GM12878 (cell line): ENCODE measurements at regions not wholly inside any gene's neighbourhood (a gene's known extent, or its start where the extent isn't known, plus 50 kb on each side); places are given as distances from the start of the nearest gene placed in this dataset.

Experiments used
- ATAC-seq: fragments of 200-7000 bp; cut with Tn5 transposase; 3 replicates; pipeline ENCODE4 v1.9.1; 2020; ENCODE audit warnings: mild to moderate bottlenecking, moderate library complexity
- BruUV-seq: library from RNA; stranded (reverse); fragments of 400-500 nt; replicated peaks from 2 replicates; lab custom pipeline; 2021; lab: Mats Ljungman, UMichigan
- CTCF ChIA-PET: fragments of 300-600 bp; sonication (Branson Sonifier 250); formaldehyde crosslinking; extraction: SDS; loops from one replicate; lab custom pipeline; 2021; ENCODE audit warnings: inconsistent platforms; lab: Yijun Ruan, JAX
- POLR2A ChIA-PET: fragments of 350-600 bp; formaldehyde crosslinking; extraction: SDS; loops from one replicate; lab custom pipeline; 2021; ENCODE audit warnings: inconsistent platforms; lab: Charles Lee
- RAD21 ChIA-PET: fragments of 300-600 bp; sonication (Branson Sonifier 250); formaldehyde crosslinking; loops from one replicate; lab custom pipeline; 2023; ENCODE audit warnings: antibody characterized with exemption; ENCODE audit not compliant: unreplicated experiment; lab: Charles Lee
- SMC1A ChIA-PET: fragments of 300-600 bp; sonication (Branson Sonifier 250); formaldehyde crosslinking; loops from one replicate; lab custom pipeline; 2023; ENCODE audit not compliant: unreplicated experiment, uncharacterized antibody; lab: Charles Lee
- DNase-seq: peaks from one replicate; pipeline ENCODE4 v3.0.0-alpha.2; 2011; ENCODE audit warnings: low read depth, low spot score
- FAIRE-seq: peaks from 3 replicates; lab custom pipeline; 2011; peaks lifted over from hg19 to GRCh38; lab: Jason Lieb, UNC
- H2AFZ ChIP-seq: 2 replicates; pipeline ENCODE4 v1.6.0; 2011; ENCODE audit warnings: low read depth, low read length, control low read depth; ENCODE audit not compliant: control insufficient read depth
- H3K27ac ChIP-seq: 2 replicates; pipeline ENCODE4 v1.5.1; 2011; ENCODE audit warnings: control low read depth; ENCODE audit not compliant: control insufficient read depth, insufficient read depth
- H3K27me3 ChIP-seq, 2 experiments: replicated peaks in 1 of 2; 2 replicates each; pipeline versions ENCODE4 v1.6.0 to v1.6.1; 2011; ENCODE audit warnings: low read length in 1 of 2; ENCODE audit not compliant: control insufficient read depth in 2 of 2, insufficient read depth in 2 of 2
- H3K36me3 ChIP-seq, 2 experiments: 2 replicates each; pipeline ENCODE4 v1.5.1; 2011; ENCODE audit warnings: low read length in 1 of 2; ENCODE audit not compliant: control insufficient read depth in 2 of 2, insufficient read depth in 2 of 2
- H3K4me1 ChIP-seq: 2 replicates; pipeline ENCODE4 v1.6.1; 2011; ENCODE audit warnings: mild to moderate bottlenecking, low read length, moderate library complexity, mixed read lengths; ENCODE audit not compliant: control insufficient read depth, insufficient read depth
- H3K4me2 ChIP-seq: 2 replicates; pipeline ENCODE4 v1.6.0; 2011; ENCODE audit warnings: control low read depth; ENCODE audit not compliant: control insufficient read depth, insufficient read depth
- H3K4me3 ChIP-seq: fragments of 200-600 bp; sonication (generic); 2 replicates; pipeline ENCODE4 v1.5.1; 2016
- H3K79me2 ChIP-seq: 2 replicates; pipeline ENCODE4 v1.6.0; 2011; ENCODE audit warnings: low read length; ENCODE audit not compliant: control insufficient read depth, insufficient read depth
- H3K9ac ChIP-seq: 2 replicates; pipeline ENCODE4 v1.8.0; 2011; ENCODE audit warnings: low read length, control low read depth, mixed read lengths; ENCODE audit not compliant: control insufficient read depth, insufficient read depth
- H3K9me3 ChIP-seq: replicated peaks from 3 replicates; pipeline ENCODE4 v1.5.1; 2011; ENCODE audit warnings: mild to moderate bottlenecking, low read length; ENCODE audit not compliant: control insufficient read depth, insufficient read depth
- H4K20me1 ChIP-seq: 2 replicates; pipeline ENCODE4 v1.6.0; 2011; ENCODE audit not compliant: control insufficient read depth, insufficient read depth
- CHD1 ChIP-seq: IDR thresholded peaks from 2 replicates; pipeline ENCODE4 v1.6.1; 2012; ENCODE audit warnings: low read depth, low read length, improper control_type of control experiment
- DPF2 ChIP-seq: fragments of 450-650 bp; IDR thresholded peaks from 2 replicates; pipeline ENCODE4 v1.6.1; 2017; ENCODE audit warnings: mild to moderate bottlenecking
- ETV6 ChIP-seq, 2 experiments: fragments of 450-650 bp in 1 of 2; IDR thresholded peaks in 1 of 2; conservative IDR thresholded peaks in 1 of 2; 2 replicates each; pipeline ENCODE4 v1.6.1; 2014; ENCODE audit warnings: antibody characterized with exemption in 1 of 2, borderline replicate concordance in 1 of 2, low read depth in 1 of 2, mild to moderate bottlenecking in 1 of 2, moderate library complexity in 1 of 2
- EZH2 ChIP-seq: IDR thresholded peaks from 2 replicates; pipeline ENCODE4 v1.6.1; 2012; ENCODE audit warnings: low read depth, mild to moderate bottlenecking, control low read depth, inconsistent platforms, low read length, borderline replicate concordance; ENCODE audit not compliant: control insufficient read depth
- HDAC2 ChIP-seq: fragments of 200-600 bp; sonication (generic); IDR thresholded peaks from 2 replicates; pipeline ENCODE4 v1.6.1; 2017
- IRF4 ChIP-seq: IDR thresholded peaks from 2 replicates; pipeline ENCODE4 v1.6.1; 2011; ENCODE audit warnings: low read depth, low read length
- POLR2AphosphoS2 ChIP-seq: IDR thresholded peaks from 2 replicates; pipeline ENCODE4 v1.6.1; 2011; ENCODE audit warnings: low read depth, mild to moderate bottlenecking, low read length, improper control_type of control experiment, moderate library complexity
- RCOR1 ChIP-seq: conservative IDR thresholded peaks from 2 replicates; pipeline ENCODE4 v1.6.1; 2012; ENCODE audit warnings: low read depth, low read length, improper control_type of control experiment
- RUNX3 ChIP-seq: IDR thresholded peaks from 2 replicates; pipeline ENCODE4 v1.6.1; 2012; ENCODE audit warnings: low read length, inconsistent platforms
- SMAD1 ChIP-seq: fragments of 450-650 bp; IDR thresholded peaks from 2 replicates; pipeline ENCODE4 v1.6.1; 2018; ENCODE audit warnings: mild to moderate bottlenecking, low read depth; ENCODE audit not compliant: partially characterized antibody
- SMAD5 ChIP-seq: IDR thresholded peaks from 2 replicates; pipeline ENCODE4 v1.6.1; 2016; ENCODE audit warnings: antibody characterized with exemption, low read depth
- TAF1 ChIP-seq: IDR thresholded peaks from 2 replicates; pipeline ENCODE4 v1.6.1; 2011; ENCODE audit warnings: mild to moderate bottlenecking, low read depth, low read length, borderline replicate concordance
- ZNF274 ChIP-seq: IDR thresholded peaks from one replicate; pipeline ENCODE4 v1.8.0; 2011; ENCODE audit not compliant: insufficient read length, insufficient read depth
- WGBS: methylation state at CpG from one replicate; pipeline ENCODE4 v1.1.6; 2016; ENCODE audit warnings: low lambda C conversion rate; ENCODE audit not compliant: insufficient replicate concordance, insufficient coverage; ENCODE audit errors: missing lambda C conversion rate; 5-methylcytosine and 5-hydroxymethylcytosine counted together
- in situ Hi-C: fragments of 300-500 bp; cut with MboI; formaldehyde crosslinking; loops from 9 replicates; pipeline ENCODE4 v1.14.3; 2018; ENCODE audit warnings: mixed read lengths
- intact Hi-C: fragments of 100-400 bp; cut with micrococcal nuclease; formaldehyde crosslinking; loops from one replicate; pipeline ENCODE4 v1.14.2; 2022; ENCODE audit not compliant: unreplicated experiment
- TF ChIP-seq, protein P1 (sequence below): fragments of 450-650 bp; IDR thresholded peaks from 2 replicates; pipeline ENCODE4 v1.6.1; 2018; ENCODE audit warnings: mild to moderate bottlenecking, low read depth, moderate library complexity; ENCODE audit not compliant: partially characterized antibody
- TF ChIP-seq, protein P2 (sequence below): IDR thresholded peaks from 2 replicates; pipeline ENCODE4 v1.6.1; 2011; ENCODE audit warnings: borderline replicate concordance, low read depth, mild to moderate bottlenecking, moderate library complexity, mixed read lengths, low read length; ENCODE audit not compliant: insufficient read depth; ENCODE audit errors: extremely low read length

DNA sequence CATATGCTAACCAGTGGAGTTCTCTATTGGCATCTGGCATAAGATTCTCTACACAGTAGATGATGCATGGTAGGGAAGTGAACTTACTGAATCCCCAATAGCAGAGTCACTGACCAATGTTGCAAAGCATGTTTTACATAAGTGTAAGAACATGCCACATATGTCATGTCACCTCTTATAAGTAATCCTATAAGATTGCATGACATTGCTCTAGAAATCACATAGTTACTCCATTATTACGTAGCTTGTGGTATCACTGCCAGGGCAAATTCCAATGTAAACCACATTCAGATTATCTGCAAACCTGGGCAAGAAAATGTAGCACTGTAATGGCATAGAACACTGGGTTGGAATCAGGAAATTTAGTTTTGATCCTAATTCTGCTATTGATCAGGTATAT, 198.2 kb upstream of the UMPS start:
- no peak for FAIRE-seq
- BruUV-seq, result no TSS peak

More for the DNA sequence above, 198.2 kb upstream of the UMPS start:
- DNase-seq (no peak), ATAC-seq (no peak)
- in situ Hi-C loops, result no loop called here
- H3K79me2 ChIP-seq, result no peaks in the 10 kb centered on the region
- ChIA-PET CTCF (interaction anchor here (1.0 to 2.0 kb wide), 2 partner anchors 10 to 17 kb away, joined by 3 to 7 read pairs; no protein-coding TSS in a partner anchor), POLR2A (interaction anchor here (0.6 kb wide), 1 partner anchor 968 kb away, joined by 6 read pairs; no protein-coding TSS in a partner anchor), RAD21 (no interaction called here), SMC1A (no interaction called here)
- no peak overlapping the region for H3K27ac ChIP-seq
- H3K4me2 ChIP-seq, result no peak overlapping the region
- H4K20me1 ChIP-seq, result no peaks in the 10 kb centered on the region
- intact Hi-C loops, result no loop called here
- H3K9me3 ChIP-seq, result no peaks in the 10 kb centered on the region
- no peak overlapping the region for H3K9ac ChIP-seq
- H3K27me3 ChIP-seq, result peaks cover 0 to 4% of the 10 kb centered on the region in 2 experiments; a peak in 1 of 4 replicates
- H3K4me1 ChIP-seq, result no peaks in the 10 kb centered on the region
- no peak overlapping the region for H2AFZ ChIP-seq
- no peaks in the 10 kb centered on the region for H3K36me3 ChIP-seq
- 0% methylated on average over 1 of the region's 1 CpG for WGBS
- TF ChIP-seq IRF4 (no peak), TAF1 (no peak), ETV6 (conservative IDR thresholded peaks at IDR 0.05 in 1 of 2, IDR thresholded peaks at IDR 0.05 in 1 of 2; ENCODE audit: borderline replicate concordance in 1 of 2, low read depth in 1 of 2) (no peak), EZH2 (no peak), SMAD5 (no peak), RCOR1 (no peak), HDAC2 (no peak), POLR2AphosphoS2 (no peak), DPF2 (no peak), RUNX3 (no peak), SMAD1 (no peak), CHD1 (no peak), ZNF274 (no peak)
- TF ChIP-seq, protein P1, sequence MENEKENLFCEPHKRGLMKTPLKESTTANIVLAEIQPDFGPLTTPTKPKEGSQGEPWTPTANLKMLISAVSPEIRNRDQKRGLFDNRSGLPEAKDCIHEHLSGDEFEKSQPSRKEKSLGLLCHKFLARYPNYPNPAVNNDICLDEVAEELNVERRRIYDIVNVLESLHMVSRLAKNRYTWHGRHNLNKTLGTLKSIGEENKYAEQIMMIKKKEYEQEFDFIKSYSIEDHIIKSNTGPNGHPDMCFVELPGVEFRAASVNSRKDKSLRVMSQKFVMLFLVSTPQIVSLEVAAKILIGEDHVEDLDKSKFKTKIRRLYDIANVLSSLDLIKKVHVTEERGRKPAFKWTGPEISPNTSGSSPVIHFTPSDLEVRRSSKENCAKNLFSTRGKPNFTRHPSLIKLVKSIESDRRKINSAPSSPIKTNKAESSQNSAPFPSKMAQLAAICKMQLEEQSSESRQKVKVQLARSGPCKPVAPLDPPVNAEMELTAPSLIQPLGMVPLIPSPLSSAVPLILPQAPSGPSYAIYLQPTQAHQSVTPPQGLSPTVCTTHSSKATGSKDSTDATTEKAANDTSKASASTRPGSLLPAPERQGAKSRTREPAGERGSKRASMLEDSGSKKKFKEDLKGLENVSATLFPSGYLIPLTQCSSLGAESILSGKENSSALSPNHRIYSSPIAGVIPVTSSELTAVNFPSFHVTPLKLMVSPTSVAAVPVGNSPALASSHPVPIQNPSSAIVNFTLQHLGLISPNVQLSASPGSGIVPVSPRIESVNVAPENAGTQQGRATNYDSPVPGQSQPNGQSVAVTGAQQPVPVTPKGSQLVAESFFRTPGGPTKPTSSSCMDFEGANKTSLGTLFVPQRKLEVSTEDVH, result no peak
- TF ChIP-seq, protein P2, sequence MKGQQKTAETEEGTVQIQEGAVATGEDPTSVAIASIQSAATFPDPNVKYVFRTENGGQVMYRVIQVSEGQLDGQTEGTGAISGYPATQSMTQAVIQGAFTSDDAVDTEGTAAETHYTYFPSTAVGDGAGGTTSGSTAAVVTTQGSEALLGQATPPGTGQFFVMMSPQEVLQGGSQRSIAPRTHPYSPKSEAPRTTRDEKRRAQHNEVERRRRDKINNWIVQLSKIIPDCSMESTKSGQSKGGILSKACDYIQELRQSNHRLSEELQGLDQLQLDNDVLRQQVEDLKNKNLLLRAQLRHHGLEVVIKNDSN, result no peak
- TF ChIP-seq, all 136 proteins: peak for 0
- no peak overlapping the region for H3K4me3 ChIP-seq
